GM19467 (cell line): ENCODE measurements at regions not wholly inside any gene's neighbourhood (a gene's known extent, or its start where the extent isn't known, plus 50 kb on each side); places are given as distances from the start of the nearest gene placed in this dataset.
"Not testable (repeated sequence)": the region's sequence is repeated elsewhere in the genome, so short reads cannot be mapped to it uniquely, and the experiment has no call there.

Experiments
- ATAC-seq: cut with Tn5 transposase; IDR thresholded peaks from one replicate; pipeline ENCODE4 v1.9.1; 2021; ENCODE audit warnings: mild to moderate bottlenecking, moderate library complexity; ENCODE audit not compliant: unreplicated experiment

- ATAC-seq = no peak
Observed at GRCh38 chr1:238331557-238331956, 440.8 kb upstream of the ZP4 start.

- ATAC-seq = no peak
Observed at GRCh38 chr1:238329671-238330070, 438.9 kb upstream of the ZP4 start.

- ATAC-seq = not testable (repeated sequence)
Observed at GRCh38 chr1:238327033-238327432, 436.3 kb upstream of the ZP4 start.

GRCh38 chr1:238326479-238326878 is 435.8 kb upstream of the ZP4 start:
- not testable (repeated sequence) for ATAC-seq

GRCh38 chr1:238324211-238324864 is 433.6 kb upstream of the ZP4 start:
- ATAC-seq = no peak

- no peak for ATAC-seq
Observed at GRCh38 chr1:238323490-238323889, 432.8 kb upstream of the ZP4 start.

- no peak for ATAC-seq
Observed at GRCh38 chr1:238319957-238320356, 429.2 kb upstream of the ZP4 start.

GRCh38 chr1:238318294-238319110 is 427.8 kb upstream of the ZP4 start:
- no peak for ATAC-seq

GRCh38 chr1:238312969-238313368 is 422.2 kb upstream of the ZP4 start:
- no peak for ATAC-seq

- no peak for ATAC-seq
Observed at GRCh38 chr1:238306411-238306810, 415.7 kb upstream of the ZP4 start.

- no peak for ATAC-seq
Observed at GRCh38 chr1:238302646-238303045, 411.9 kb upstream of the ZP4 start.

- no peak for ATAC-seq
Observed at GRCh38 chr1:238296371-238296770, 405.6 kb upstream of the ZP4 start.

GRCh38 chr1:238293075-238293474 is 402.4 kb upstream of the ZP4 start:
- ATAC-seq = no peak

- no peak for ATAC-seq
Observed at GRCh38 chr1:238281418-238281817, 390.7 kb upstream of the ZP4 start.

GRCh38 chr1:238279694-238280380 is 389.1 kb upstream of the ZP4 start:
- ATAC-seq = no peak

- no peak for ATAC-seq
Observed at GRCh38 chr1:238272145-238272544, 381.4 kb upstream of the ZP4 start.

- no peak for ATAC-seq
Observed at GRCh38 chr1:238265866-238266265, 375.1 kb upstream of the ZP4 start.

- no peak for ATAC-seq
Observed at GRCh38 chr1:238264951-238265350, 374.2 kb upstream of the ZP4 start.

GRCh38 chr1:238258510-238258909 is 367.8 kb upstream of the ZP4 start:
- ATAC-seq = no peak

GRCh38 chr1:238257018-238257621 is 366.4 kb upstream of the ZP4 start:
- ATAC-seq = no peak

- ATAC-seq = no peak
Observed at GRCh38 chr1:238254935-238255334, 364.2 kb upstream of the ZP4 start.
